Liver (tissue), 8 donors: ENCODE measurements at regions not wholly inside any gene's neighbourhood (a gene's known extent, or its start where the extent isn't known, plus 50 kb on each side); places are given as distances from the start of the nearest gene placed in this dataset.

Experiments
- DNase-seq: peaks from one replicate; pipeline ENCODE4 v3.0.0-alpha.2; 2017; ENCODE audit warnings: low spot score
- H3K27ac ChIP-seq, 2 donors: one replicate each; pipeline ENCODE4 v1.7.0; 2013; ENCODE audit warnings: inconsistent platforms in 2 of 2, low read length in 2 of 2, control low read depth in 1 of 2, low read depth in 1 of 2, mild to moderate bottlenecking in 1 of 2
- H3K27me3 ChIP-seq, 4 donors: one replicate each; pipeline versions ENCODE4 v1.6.1 to v1.7.0; 2013; ENCODE audit warnings: low read length in 3 of 4, inconsistent platforms in 1 of 4, mild to moderate bottlenecking in 1 of 4, moderate library complexity in 1 of 4; ENCODE audit not compliant: control insufficient read depth in 4 of 4, insufficient read depth in 4 of 4
- H3K36me3 ChIP-seq, 4 donors: one replicate each; pipeline versions ENCODE4 v1.6.1 to v1.7.0; 2013; ENCODE audit warnings: low read length in 3 of 4, mild to moderate bottlenecking in 3 of 4, low read depth in 1 of 4, moderate library complexity in 1 of 4; ENCODE audit not compliant: control insufficient read depth in 4 of 4, insufficient read depth in 3 of 4
- H3K4me1 ChIP-seq, 4 donors: one replicate each; pipeline versions ENCODE4 v1.6.1 to v1.7.0; 2013; ENCODE audit warnings: low read length in 3 of 4, mild to moderate bottlenecking in 3 of 4, moderate library complexity in 1 of 4; ENCODE audit not compliant: control insufficient read depth in 4 of 4, insufficient read depth in 4 of 4
- H3K4me3 ChIP-seq, 3 donors: one replicate each; pipeline versions ENCODE4 v1.6.1 to v1.7.0; 2013; ENCODE audit warnings: low read length in 3 of 3, control low read depth in 1 of 3, low read depth in 1 of 3, mild to moderate bottlenecking in 1 of 3
- H3K9ac ChIP-seq, 2 donors: one replicate each; pipeline ENCODE4 v1.7.0; 2013; ENCODE audit warnings: low read length in 2 of 2, mild to moderate bottlenecking in 2 of 2, moderate library complexity in 2 of 2, control low read depth in 1 of 2, low read depth in 1 of 2
- H3K9me3 ChIP-seq, 4 donors: one replicate each; pipeline versions ENCODE4 v1.6.1 to v1.7.0; 2013; ENCODE audit warnings: low read length in 3 of 4; ENCODE audit not compliant: control insufficient read depth in 4 of 4
- EGR1 ChIP-seq, 2 donors: IDR thresholded peaks; 2 replicates each; pipeline ENCODE4 v1.6.1; 2016 to 2018; ENCODE audit warnings: antibody characterized with exemption in 2 of 2, low read depth in 2 of 2
- FOXA1 ChIP-seq: IDR thresholded peaks from 2 replicates; pipeline ENCODE4 v1.6.1; 2016; ENCODE audit warnings: antibody characterized with exemption
- FOXA2 ChIP-seq: IDR thresholded peaks from 2 replicates; pipeline ENCODE4 v1.6.1; 2016; ENCODE audit warnings: antibody characterized with exemption
- GABPA ChIP-seq, 2 donors: IDR thresholded peaks in 1 of 2; conservative IDR thresholded peaks in 1 of 2; 2 replicates each; pipeline ENCODE4 v1.6.1; 2016; ENCODE audit warnings: antibody characterized with exemption in 2 of 2, mild to moderate bottlenecking in 1 of 2, moderate library complexity in 1 of 2
- HNF4A ChIP-seq, 2 donors: conservative IDR thresholded peaks; 2 replicates each; pipeline ENCODE4 v1.6.1; 2016; ENCODE audit warnings: antibody characterized with exemption in 2 of 2, mild to moderate bottlenecking in 2 of 2
- HNF4G ChIP-seq: IDR thresholded peaks from 2 replicates; pipeline ENCODE4 v1.6.1; 2016; ENCODE audit warnings: antibody characterized with exemption
- JUND ChIP-seq, 2 donors: IDR thresholded peaks; 2 replicates each; pipeline ENCODE4 v1.6.1; 2016; ENCODE audit warnings: antibody characterized with exemption in 2 of 2
- NR2F2 ChIP-seq: IDR thresholded peaks from 2 replicates; pipeline ENCODE4 v1.6.1; 2016; ENCODE audit warnings: antibody characterized with exemption
- RAD21 ChIP-seq, 2 donors: IDR thresholded peaks; 2 replicates each; pipeline ENCODE4 v1.6.1; 2016; ENCODE audit warnings: antibody characterized with exemption in 2 of 2, mild to moderate bottlenecking in 2 of 2
- SP1 ChIP-seq: IDR thresholded peaks from 2 replicates; pipeline ENCODE4 v1.6.1; 2018; ENCODE audit warnings: antibody characterized with exemption, mild to moderate bottlenecking
- TAF1 ChIP-seq: conservative IDR thresholded peaks from 2 replicates; pipeline ENCODE4 v1.6.1; 2016; ENCODE audit warnings: antibody characterized with exemption, mild to moderate bottlenecking
- YY1 ChIP-seq: IDR thresholded peaks from 2 replicates; pipeline ENCODE4 v1.6.1; 2016; ENCODE audit warnings: antibody characterized with exemption, mild to moderate bottlenecking
- WGBS: extraction: QIAGEN DNeasy Blood & Tissue Kit; methylation state at CpG from one replicate; pipeline ENCODE4 v1.1.7; 2013; 5-methylcytosine and 5-hydroxymethylcytosine counted together
- TF ChIP-seq, protein P1 (sequence below): fragments of 150-350 bp; IDR thresholded peaks from 2 replicates; pipeline ENCODE4 v1.5.1; 2017; ENCODE audit warnings: improper control_type of control experiment, low read depth, low read length; ENCODE audit not compliant: missing input control
- TF ChIP-seq, protein P2 (sequence below): IDR thresholded peaks from 2 replicates; pipeline ENCODE4 v1.6.1; 2016; ENCODE audit warnings: antibody characterized with exemption
- TF ChIP-seq, protein P3 (sequence below): IDR thresholded peaks from 2 replicates; pipeline ENCODE4 v1.6.1; 2016; ENCODE audit warnings: antibody characterized with exemption
- TF ChIP-seq, protein P4 (sequence below): IDR thresholded peaks from 2 replicates; pipeline ENCODE4 v1.6.1; 2016; ENCODE audit warnings: antibody characterized with exemption
- TF ChIP-seq, protein P5 (sequence below): IDR thresholded peaks from 2 replicates; pipeline ENCODE4 v1.6.1; 2016; ENCODE audit warnings: antibody characterized with exemption, mild to moderate bottlenecking
- donor health status: healthy.
- donor health status: healthy.
- donor health status: healthy.
- donor health status: healthy.
- donor health status: healthy.

DNA sequence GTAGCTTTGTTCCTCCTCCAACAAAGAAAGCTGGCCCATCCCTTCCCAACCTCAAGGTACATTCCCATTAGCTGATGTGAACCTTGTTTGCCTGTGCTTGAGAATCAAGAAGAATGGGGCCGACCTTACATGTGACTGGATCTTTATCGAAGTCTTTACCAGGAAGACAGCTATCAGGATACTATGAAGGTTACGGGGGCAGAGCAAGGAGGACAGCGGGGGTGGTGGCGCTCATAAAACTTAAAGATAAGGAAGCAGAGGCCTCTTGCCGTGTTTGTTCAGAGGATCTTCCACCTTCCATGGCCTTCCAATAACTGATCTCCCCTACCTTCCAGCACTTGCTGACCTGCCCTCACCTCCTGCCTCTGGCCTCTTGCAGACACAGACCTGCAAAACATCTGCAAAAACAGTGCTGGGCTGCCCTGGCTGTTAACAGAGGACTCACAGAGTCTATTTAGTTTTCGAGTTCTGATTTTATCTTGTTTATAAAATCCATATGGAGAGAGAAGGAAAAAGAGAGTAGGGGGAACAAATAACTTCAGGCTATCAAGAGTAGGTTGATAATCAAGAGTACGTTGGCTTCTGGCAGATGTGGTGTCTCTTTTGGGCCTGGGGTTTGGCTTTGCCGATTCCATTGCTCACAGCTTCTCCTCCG is 198.0 kb downstream of the HUNK start:
- Histone ChIP-seq H3K4me1 (no peaks in the 10 kb centered on the region), H3K9ac (no peak overlapping the region), H3K27ac (no peak overlapping the region), H3K9me3 (no peaks in the 10 kb centered on the region), H3K4me3 (no peak overlapping the region), H3K27me3 (no peaks in the 10 kb centered on the region), H3K36me3 (no peaks in the 10 kb centered on the region)
- TF ChIP-seq SP1 (no peak), FOXA2 (no peak), HNF4A (conservative IDR thresholded peaks at IDR 0.05) (no peak), RAD21 (IDR thresholded peaks at IDR 0.05) (no peak), GABPA (IDR thresholded peaks at IDR 0.05 in 1 of 2, conservative IDR thresholded peaks at IDR 0.05 in 1 of 2) (no peak), HNF4G (no peak), JUND (IDR thresholded peaks at IDR 0.05) (no peak), EGR1 (IDR thresholded peaks at IDR 0.05; ENCODE audit: low read depth in 2 of 2) (no peak), FOXA1 (no peak), NR2F2 (no peak), YY1 (no peak)
- TF ChIP-seq, protein P1, sequence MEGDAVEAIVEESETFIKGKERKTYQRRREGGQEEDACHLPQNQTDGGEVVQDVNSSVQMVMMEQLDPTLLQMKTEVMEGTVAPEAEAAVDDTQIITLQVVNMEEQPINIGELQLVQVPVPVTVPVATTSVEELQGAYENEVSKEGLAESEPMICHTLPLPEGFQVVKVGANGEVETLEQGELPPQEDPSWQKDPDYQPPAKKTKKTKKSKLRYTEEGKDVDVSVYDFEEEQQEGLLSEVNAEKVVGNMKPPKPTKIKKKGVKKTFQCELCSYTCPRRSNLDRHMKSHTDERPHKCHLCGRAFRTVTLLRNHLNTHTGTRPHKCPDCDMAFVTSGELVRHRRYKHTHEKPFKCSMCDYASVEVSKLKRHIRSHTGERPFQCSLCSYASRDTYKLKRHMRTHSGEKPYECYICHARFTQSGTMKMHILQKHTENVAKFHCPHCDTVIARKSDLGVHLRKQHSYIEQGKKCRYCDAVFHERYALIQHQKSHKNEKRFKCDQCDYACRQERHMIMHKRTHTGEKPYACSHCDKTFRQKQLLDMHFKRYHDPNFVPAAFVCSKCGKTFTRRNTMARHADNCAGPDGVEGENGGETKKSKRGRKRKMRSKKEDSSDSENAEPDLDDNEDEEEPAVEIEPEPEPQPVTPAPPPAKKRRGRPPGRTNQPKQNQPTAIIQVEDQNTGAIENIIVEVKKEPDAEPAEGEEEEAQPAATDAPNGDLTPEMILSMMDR, result no peak
- TF ChIP-seq, protein P2, sequence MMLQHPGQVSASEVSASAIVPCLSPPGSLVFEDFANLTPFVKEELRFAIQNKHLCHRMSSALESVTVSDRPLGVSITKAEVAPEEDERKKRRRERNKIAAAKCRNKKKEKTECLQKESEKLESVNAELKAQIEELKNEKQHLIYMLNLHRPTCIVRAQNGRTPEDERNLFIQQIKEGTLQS, result no peak
- TF ChIP-seq, protein P3, sequence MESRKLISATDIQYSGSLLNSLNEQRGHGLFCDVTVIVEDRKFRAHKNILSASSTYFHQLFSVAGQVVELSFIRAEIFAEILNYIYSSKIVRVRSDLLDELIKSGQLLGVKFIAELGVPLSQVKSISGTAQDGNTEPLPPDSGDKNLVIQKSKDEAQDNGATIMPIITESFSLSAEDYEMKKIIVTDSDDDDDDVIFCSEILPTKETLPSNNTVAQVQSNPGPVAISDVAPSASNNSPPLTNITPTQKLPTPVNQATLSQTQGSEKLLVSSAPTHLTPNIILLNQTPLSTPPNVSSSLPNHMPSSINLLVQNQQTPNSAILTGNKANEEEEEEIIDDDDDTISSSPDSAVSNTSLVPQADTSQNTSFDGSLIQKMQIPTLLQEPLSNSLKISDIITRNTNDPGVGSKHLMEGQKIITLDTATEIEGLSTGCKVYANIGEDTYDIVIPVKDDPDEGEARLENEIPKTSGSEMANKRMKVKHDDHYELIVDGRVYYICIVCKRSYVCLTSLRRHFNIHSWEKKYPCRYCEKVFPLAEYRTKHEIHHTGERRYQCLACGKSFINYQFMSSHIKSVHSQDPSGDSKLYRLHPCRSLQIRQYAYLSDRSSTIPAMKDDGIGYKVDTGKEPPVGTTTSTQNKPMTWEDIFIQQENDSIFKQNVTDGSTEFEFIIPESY, result no peak
- TF ChIP-seq, protein P4, sequence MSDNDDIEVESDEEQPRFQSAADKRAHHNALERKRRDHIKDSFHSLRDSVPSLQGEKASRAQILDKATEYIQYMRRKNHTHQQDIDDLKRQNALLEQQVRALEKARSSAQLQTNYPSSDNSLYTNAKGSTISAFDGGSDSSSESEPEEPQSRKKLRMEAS, result no peak
- no peak for DNase-seq
- WGBS, result 82% methylated on average over 10 of the region's 10 CpGs

DNA sequence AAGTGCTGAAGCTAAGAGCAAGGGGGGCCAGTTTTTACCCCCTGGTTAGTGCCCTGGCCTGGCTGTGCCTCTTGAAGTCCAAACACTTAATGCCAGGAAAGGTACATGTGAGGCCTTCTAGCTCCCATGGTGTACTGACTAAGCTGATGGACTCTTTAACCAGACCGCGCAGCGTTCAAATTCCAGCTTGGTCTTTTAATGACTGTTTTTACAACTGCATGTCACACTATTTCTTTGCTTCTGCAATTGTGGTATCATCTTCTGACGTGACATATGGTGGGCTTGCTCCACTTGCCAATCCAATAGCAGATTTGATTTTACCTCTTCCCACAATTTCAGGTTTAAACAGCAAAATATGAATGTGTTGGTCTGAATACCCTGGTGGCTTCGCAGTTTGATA is 197.3 kb downstream of the HUNK start:
- Histone ChIP-seq H3K9ac (no peak overlapping the region), H3K9me3 (no peaks in the 10 kb centered on the region), H3K27me3 (no peaks in the 10 kb centered on the region), H3K4me3 (no peak overlapping the region), H3K27ac (no peak overlapping the region), H3K36me3 (no peaks in the 10 kb centered on the region), H3K4me1 (no peaks in the 10 kb centered on the region)
- WGBS, result 95% methylated on average over 5 of the region's 5 CpGs
- no peak for DNase-seq
- no peak for TF ChIP-seq NR2F2
- TF ChIP-seq, protein P3, result no peak
- TF ChIP-seq, protein P5, sequence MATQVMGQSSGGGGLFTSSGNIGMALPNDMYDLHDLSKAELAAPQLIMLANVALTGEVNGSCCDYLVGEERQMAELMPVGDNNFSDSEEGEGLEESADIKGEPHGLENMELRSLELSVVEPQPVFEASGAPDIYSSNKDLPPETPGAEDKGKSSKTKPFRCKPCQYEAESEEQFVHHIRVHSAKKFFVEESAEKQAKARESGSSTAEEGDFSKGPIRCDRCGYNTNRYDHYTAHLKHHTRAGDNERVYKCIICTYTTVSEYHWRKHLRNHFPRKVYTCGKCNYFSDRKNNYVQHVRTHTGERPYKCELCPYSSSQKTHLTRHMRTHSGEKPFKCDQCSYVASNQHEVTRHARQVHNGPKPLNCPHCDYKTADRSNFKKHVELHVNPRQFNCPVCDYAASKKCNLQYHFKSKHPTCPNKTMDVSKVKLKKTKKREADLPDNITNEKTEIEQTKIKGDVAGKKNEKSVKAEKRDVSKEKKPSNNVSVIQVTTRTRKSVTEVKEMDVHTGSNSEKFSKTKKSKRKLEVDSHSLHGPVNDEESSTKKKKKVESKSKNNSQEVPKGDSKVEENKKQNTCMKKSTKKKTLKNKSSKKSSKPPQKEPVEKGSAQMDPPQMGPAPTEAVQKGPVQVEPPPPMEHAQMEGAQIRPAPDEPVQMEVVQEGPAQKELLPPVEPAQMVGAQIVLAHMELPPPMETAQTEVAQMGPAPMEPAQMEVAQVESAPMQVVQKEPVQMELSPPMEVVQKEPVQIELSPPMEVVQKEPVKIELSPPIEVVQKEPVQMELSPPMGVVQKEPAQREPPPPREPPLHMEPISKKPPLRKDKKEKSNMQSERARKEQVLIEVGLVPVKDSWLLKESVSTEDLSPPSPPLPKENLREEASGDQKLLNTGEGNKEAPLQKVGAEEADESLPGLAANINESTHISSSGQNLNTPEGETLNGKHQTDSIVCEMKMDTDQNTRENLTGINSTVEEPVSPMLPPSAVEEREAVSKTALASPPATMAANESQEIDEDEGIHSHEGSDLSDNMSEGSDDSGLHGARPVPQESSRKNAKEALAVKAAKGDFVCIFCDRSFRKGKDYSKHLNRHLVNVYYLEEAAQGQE, result no peak
- no peak for TF ChIP-seq FOXA2
- no peak for TF ChIP-seq RAD21 (IDR thresholded peaks at IDR 0.05)
- TF ChIP-seq SP1, result no peak
- TF ChIP-seq, protein P1, result no peak
- no peak for TF ChIP-seq TAF1
- no peak for TF ChIP-seq HNF4G
- no peak for TF ChIP-seq FOXA1
- TF ChIP-seq, protein P2, result no peak
